H1 (cell line): ENCODE measurements at regions not wholly inside any gene's neighbourhood (a gene's known extent, or its start where the extent isn't known, plus 50 kb on each side); places are given as distances from the start of the nearest gene placed in this dataset.

Experiments
- CBX5 ChIP-seq: fragments of 300-800, 300-1000 bp; sonication (generic); IDR thresholded peaks from 2 replicates; pipeline ENCODE4 v1.7.1; 2016; ENCODE audit warnings: antibody characterized with exemption, low read length, low read depth
- CEBPB ChIP-seq: IDR thresholded peaks from 2 replicates; pipeline ENCODE4 v1.6.1; 2012; ENCODE audit warnings: low read depth, low read length
- JUND ChIP-seq: IDR thresholded peaks from 2 replicates; pipeline ENCODE4 v1.6.1; 2011; ENCODE audit warnings: mild to moderate bottlenecking, improper control_type of control experiment, low read length
- RNF2 ChIP-seq: fragments of 200-900, 300-1000 bp; sonication (generic); IDR thresholded peaks from 2 replicates; pipeline ENCODE4 v1.7.1; 2016; ENCODE audit warnings: borderline replicate concordance, low read depth, mild to moderate bottlenecking, antibody characterized with exemption, low read length; ENCODE audit not compliant: poor library complexity, severe bottlenecking; ENCODE audit errors: missing control alignments
- SIN3A ChIP-seq, 2 experiments: IDR thresholded peaks in 1 of 2; conservative IDR thresholded peaks in 1 of 2; 2 replicates each; pipeline ENCODE4 v1.6.1; 2011 to 2012; ENCODE audit warnings: low read length in 2 of 2, improper control_type of control experiment in 1 of 2, low read depth in 1 of 2, mild to moderate bottlenecking in 1 of 2
- SP2 ChIP-seq: IDR thresholded peaks from 2 replicates; pipeline ENCODE4 v1.6.1; 2012; ENCODE audit warnings: mild to moderate bottlenecking, low read length, inconsistent platforms

DNA sequence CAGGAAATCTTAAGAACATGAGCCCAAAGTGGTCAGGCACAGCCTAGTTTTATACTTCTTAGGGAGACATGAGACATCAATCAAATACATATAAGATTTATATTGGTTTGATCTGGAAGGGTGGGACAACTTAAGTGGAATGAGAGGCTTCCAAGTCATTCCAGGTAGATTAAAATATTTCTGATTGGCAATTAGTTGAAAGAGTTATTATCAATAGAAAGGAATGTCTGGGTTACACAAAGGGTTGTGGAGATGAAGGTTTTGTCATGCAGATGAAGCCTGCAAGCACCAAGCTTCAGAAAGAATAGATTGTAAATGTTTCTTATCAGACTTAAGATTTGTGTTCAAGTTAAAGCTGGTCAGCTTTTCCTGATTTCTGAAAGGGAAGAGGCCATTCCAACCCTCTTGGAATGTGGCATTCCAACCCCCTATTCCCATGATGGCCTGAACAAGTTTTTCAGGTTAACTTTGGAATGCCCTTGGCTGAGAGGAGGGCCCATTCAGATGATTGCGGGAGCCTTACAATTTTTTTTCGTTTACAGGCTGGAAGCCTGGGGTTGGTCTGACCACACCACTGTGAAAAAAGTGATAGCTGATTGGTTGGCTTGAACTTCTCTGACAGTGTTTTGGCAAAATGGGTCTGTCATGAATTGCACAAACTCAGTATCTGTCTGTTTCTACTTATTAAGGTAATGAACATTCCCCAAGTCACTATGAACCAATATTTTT, 245.6 kb upstream of the RAI14 start (continued):
- no peak for TF ChIP-seq RNF2
- TF ChIP-seq JUND: no peak
- TF ChIP-seq CEBPB: no peak
- TF ChIP-seq CBX5: no peak
- no peak for TF ChIP-seq SP2
- TF ChIP-seq SIN3A (conservative IDR thresholded peaks at IDR 0.05 in 1 of 2, IDR thresholded peaks at IDR 0.05 in 1 of 2; ENCODE audit: low read depth in 1 of 2, low read length in 2 of 2): no peak
